ENCODE measurements at regions not wholly inside any gene's neighbourhood (a gene's known extent, or its start where the extent isn't known, plus 50 kb on each side); places are given as distances from the start of the nearest gene placed in this dataset.

- Histone ChIP-seq H3K27me3 (no peaks in the 10 kb centered on the region), H3K4me1 (no peaks in the 10 kb centered on the region), H3K27ac (no peak overlapping the region), H3K4me3 (no peak overlapping the region), H3K36me3 (no peaks in the 10 kb centered on the region), H3K9me3 (no peaks in the 10 kb centered on the region)
- DNase-seq (ENCODE audit: low spot score in 2 of 2): no peak
- TF ChIP-seq EP300 (IDR thresholded peaks at IDR 0.05): no peak
- TF ChIP-seq, protein P1, sequence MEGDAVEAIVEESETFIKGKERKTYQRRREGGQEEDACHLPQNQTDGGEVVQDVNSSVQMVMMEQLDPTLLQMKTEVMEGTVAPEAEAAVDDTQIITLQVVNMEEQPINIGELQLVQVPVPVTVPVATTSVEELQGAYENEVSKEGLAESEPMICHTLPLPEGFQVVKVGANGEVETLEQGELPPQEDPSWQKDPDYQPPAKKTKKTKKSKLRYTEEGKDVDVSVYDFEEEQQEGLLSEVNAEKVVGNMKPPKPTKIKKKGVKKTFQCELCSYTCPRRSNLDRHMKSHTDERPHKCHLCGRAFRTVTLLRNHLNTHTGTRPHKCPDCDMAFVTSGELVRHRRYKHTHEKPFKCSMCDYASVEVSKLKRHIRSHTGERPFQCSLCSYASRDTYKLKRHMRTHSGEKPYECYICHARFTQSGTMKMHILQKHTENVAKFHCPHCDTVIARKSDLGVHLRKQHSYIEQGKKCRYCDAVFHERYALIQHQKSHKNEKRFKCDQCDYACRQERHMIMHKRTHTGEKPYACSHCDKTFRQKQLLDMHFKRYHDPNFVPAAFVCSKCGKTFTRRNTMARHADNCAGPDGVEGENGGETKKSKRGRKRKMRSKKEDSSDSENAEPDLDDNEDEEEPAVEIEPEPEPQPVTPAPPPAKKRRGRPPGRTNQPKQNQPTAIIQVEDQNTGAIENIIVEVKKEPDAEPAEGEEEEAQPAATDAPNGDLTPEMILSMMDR (IDR thresholded peaks at IDR 0.05): no peak
- TF ChIP-seq POLR2A (IDR thresholded peaks at IDR 0.05): no peak
- no peak for TF ChIP-seq POLR2AphosphoS5 (IDR thresholded peaks at IDR 0.05)
- WGBS: 0% methylated on average over 1 of the region's 1 CpG
Observed at GRCh38 chr4:173958445-173958844, 325.0 kb downstream of the FBXO8 start.

GRCh38 chr4:173943547-173943946 lies 339.9 kb downstream of the FBXO8 start:
- no peaks in the 10 kb centered on the region for H3K36me3 ChIP-seq
- DNase-seq (ENCODE audit: low spot score in 2 of 2): no peak
- no peaks in the 10 kb centered on the region for H3K27me3 ChIP-seq
- H3K9me3 ChIP-seq: no peaks in the 10 kb centered on the region
- no peaks in the 10 kb centered on the region for H3K4me1 ChIP-seq
- WGBS: 95% methylated on average over 1 of the region's 1 CpG
- H3K27ac ChIP-seq: no peak overlapping the region
- H3K4me3 ChIP-seq: no peak overlapping the region
- TF ChIP-seq, protein P1 (IDR thresholded peaks at IDR 0.05): no peak
- no peak for TF ChIP-seq EP300 (IDR thresholded peaks at IDR 0.05)
- no peak for TF ChIP-seq POLR2A (IDR thresholded peaks at IDR 0.05)
- no peak for TF ChIP-seq POLR2AphosphoS5 (IDR thresholded peaks at IDR 0.05)

- no peaks in the 10 kb centered on the region for H3K27me3 ChIP-seq
- TF ChIP-seq EP300 (IDR thresholded peaks at IDR 0.05): no peak
- no peak for TF ChIP-seq POLR2AphosphoS5 (IDR thresholded peaks at IDR 0.05)
- TF ChIP-seq, protein P1 (IDR thresholded peaks at IDR 0.05): no peak
- no peak for TF ChIP-seq POLR2A (IDR thresholded peaks at IDR 0.05)
- H3K4me3 ChIP-seq: no peak overlapping the region
- no peaks in the 10 kb centered on the region for H3K9me3 ChIP-seq
- WGBS: 44% methylated on average over 5 of the region's 5 CpGs
- H3K36me3 ChIP-seq: no peaks in the 10 kb centered on the region
- no peaks in the 10 kb centered on the region for H3K4me1 ChIP-seq
- DNase-seq (ENCODE audit: low spot score in 2 of 2): no peak
- H3K27ac ChIP-seq: no peak overlapping the region
Observed at GRCh38 chr4:173940146-173940545, 343.3 kb downstream of the FBXO8 start.

DNA sequence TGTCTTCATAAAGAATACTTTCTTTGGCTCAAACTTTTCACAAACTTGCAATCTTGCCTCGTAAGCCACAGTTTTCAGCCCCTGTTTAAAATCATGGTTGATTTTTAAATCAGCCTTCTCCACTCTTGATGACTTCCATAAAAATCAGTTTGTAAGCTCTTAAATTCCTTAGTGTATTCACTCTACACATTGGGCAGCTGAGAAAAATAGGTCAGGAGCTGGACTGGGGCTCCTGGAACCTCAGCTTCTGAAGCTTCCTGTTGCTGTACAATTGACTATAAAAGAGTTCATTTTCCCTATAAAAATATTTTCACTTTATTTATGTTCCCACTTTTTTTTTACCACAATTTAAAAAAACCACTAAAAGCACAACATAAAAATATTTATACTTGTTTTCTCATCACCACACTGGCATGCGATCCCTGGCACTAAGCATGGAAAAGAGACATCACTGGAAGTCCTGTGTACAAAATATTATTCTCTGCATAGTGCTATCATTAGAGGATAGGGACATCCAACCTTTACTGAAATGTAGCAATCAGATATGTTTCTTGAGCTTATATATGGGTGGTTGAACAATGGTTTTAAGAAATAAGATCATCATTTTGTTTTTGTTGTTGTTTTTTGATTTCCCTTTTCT lies 345.7 kb downstream of the FBXO8 start:
- no peak for DNase-seq (ENCODE audit: low spot score in 2 of 2)
- no peaks in the 10 kb centered on the region for H3K36me3 ChIP-seq
- H3K4me3 ChIP-seq: no peak overlapping the region
- no peaks in the 10 kb centered on the region for H3K9me3 ChIP-seq
- H3K27ac ChIP-seq: no peak overlapping the region
- no peaks in the 10 kb centered on the region for H3K27me3 ChIP-seq
- no peaks in the 10 kb centered on the region for H3K4me1 ChIP-seq
- WGBS: 69% methylated on average over 2 of the region's 2 CpGs
- TF ChIP-seq POLR2AphosphoS5 (IDR thresholded peaks at IDR 0.05): no peak
- TF ChIP-seq POLR2A (IDR thresholded peaks at IDR 0.05): no peak
- TF ChIP-seq, protein P1 (IDR thresholded peaks at IDR 0.05): no peak
- TF ChIP-seq EP300 (IDR thresholded peaks at IDR 0.05): no peak

DNA sequence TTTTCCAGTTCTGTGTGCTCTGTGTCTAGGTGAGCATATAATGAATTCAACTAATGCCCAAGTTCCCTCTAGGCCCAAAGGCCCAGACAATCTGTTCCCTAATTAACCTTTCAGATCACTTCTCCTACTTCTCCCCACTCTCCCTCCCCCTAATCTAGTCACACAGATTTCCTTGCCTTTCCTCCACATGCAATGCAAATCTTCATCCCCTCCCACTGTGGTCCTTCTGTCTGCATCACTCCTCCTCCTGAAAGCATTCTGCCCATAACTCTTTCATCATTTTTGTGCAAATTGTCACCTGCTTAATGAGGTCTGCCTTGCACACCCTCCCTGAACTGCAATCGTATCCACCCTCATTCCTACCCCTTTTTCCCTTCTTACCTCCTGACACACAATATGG lies 346.6 kb downstream of the FBXO8 start:
- TF ChIP-seq POLR2A (IDR thresholded peaks at IDR 0.05): no peak
- no peak for TF ChIP-seq EP300 (IDR thresholded peaks at IDR 0.05)
- TF ChIP-seq POLR2AphosphoS5 (IDR thresholded peaks at IDR 0.05): no peak
- TF ChIP-seq, protein P1 (IDR thresholded peaks at IDR 0.05): no peak
- Histone ChIP-seq H3K9me3 (no peaks in the 10 kb centered on the region), H3K4me1 (no peaks in the 10 kb centered on the region), H3K4me3 (no peak overlapping the region), H3K27me3 (no peaks in the 10 kb centered on the region), H3K36me3 (no peaks in the 10 kb centered on the region), H3K27ac (no peak overlapping the region)
- DNase-seq (ENCODE audit: low spot score in 2 of 2): no peak
- WGBS: 52% methylated on average over 1 of the region's 1 CpG
